CD4-positive, alpha-beta T cell treated with Interferon alpha-2 for 1 hour (primary cell): ENCODE measurements at regions not wholly inside any gene's neighbourhood (a gene's known extent, or its start where the extent isn't known, plus 50 kb on each side); places are given as distances from the start of the nearest gene placed in this dataset.

Experiments used
- DNase-seq, 2 donors: peaks; one replicate each; pipeline ENCODE4 v3.0.0-alpha.2; 2020 to 2022

- no peak for DNase-seq
Observed at GRCh38 chr12:94777936-94778335, 127.6 kb upstream of the TMCC3 start.

- DNase-seq = no peak
Observed at GRCh38 chr12:94775710-94776109, 125.4 kb upstream of the TMCC3 start.

GRCh38 chr12:94771741-94772140 lies 121.4 kb upstream of the TMCC3 start:
- DNase-seq = no peak

GRCh38 chr12:94771199-94771598 lies 120.8 kb upstream of the TMCC3 start:
- no peak for DNase-seq

GRCh38 chr12:94770791-94771190 lies 120.4 kb upstream of the TMCC3 start:
- no peak for DNase-seq

GRCh38 chr12:94769776-94770759 lies 119.7 kb upstream of the TMCC3 start:
- DNase-seq = no peak

GRCh38 chr12:94769047-94769420 lies 118.7 kb upstream of the TMCC3 start:
- peak in 1 of 2 donors; percentile 4 for DNase-seq

GRCh38 chr12:94768398-94769046 lies 118.2 kb upstream of the TMCC3 start:
- no peak for DNase-seq

- no peak for DNase-seq
Observed at GRCh38 chr12:94767956-94768355, 117.6 kb upstream of the TMCC3 start.

GRCh38 chr12:94766397-94766796 lies 116.0 kb upstream of the TMCC3 start:
- DNase-seq = no peak

- no peak for DNase-seq
Observed at GRCh38 chr12:94763462-94763861, 113.1 kb upstream of the TMCC3 start.

GRCh38 chr12:94762943-94763342 lies 112.6 kb upstream of the TMCC3 start:
- DNase-seq = no peak

- no peak for DNase-seq
Observed at GRCh38 chr12:94762259-94762942, 112.0 kb upstream of the TMCC3 start.

- DNase-seq = no peak
Observed at GRCh38 chr12:94761559-94761958, 111.2 kb upstream of the TMCC3 start.

GRCh38 chr12:94760786-94761185 lies 110.4 kb upstream of the TMCC3 start:
- no peak for DNase-seq

- no peak for DNase-seq
Observed at GRCh38 chr12:94756789-94757188, 106.4 kb upstream of the TMCC3 start.

GRCh38 chr12:94755598-94755997 lies 105.2 kb upstream of the TMCC3 start:
- no peak for DNase-seq

- no peak for DNase-seq
Observed at GRCh38 chr12:94754653-94755052, 104.3 kb upstream of the TMCC3 start.

- DNase-seq = no peak
Observed at GRCh38 chr12:94753036-94753679, 102.8 kb upstream of the TMCC3 start.

- DNase-seq = no peak
Observed at GRCh38 chr12:94750864-94751263, 100.5 kb upstream of the TMCC3 start.

- no peak for DNase-seq
Observed at GRCh38 chr12:94749890-94750289, 99.5 kb upstream of the TMCC3 start.

GRCh38 chr12:94749455-94749854 lies 99.1 kb upstream of the TMCC3 start:
- DNase-seq = no peak
